ENCODE measurements at regions not wholly inside any gene's neighbourhood (a gene's known extent, or its start where the extent isn't known, plus 50 kb on each side); places are given as distances from the start of the nearest gene placed in this dataset.

DNA sequence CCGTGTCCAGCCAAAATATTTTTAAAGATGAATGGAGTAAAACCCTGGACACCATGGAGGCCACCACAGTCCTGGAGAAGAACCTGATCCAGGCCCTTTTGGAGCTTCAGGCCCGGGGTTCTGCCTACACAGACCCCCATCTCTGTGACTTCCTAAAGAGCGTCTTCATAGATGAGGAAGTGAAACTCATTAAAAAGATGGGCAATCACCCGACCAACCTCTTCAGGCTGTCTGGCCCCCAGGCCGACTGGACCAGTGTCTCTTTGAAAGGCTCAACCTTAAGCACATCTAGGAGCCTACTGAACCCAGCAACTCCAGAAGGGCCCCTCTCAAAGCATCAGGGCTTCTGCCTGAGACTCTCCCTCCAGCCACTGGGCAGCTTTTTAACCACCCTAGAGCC is 107.9 kb upstream of the FAM174B start:
- TF ChIP-seq, protein P1, sequence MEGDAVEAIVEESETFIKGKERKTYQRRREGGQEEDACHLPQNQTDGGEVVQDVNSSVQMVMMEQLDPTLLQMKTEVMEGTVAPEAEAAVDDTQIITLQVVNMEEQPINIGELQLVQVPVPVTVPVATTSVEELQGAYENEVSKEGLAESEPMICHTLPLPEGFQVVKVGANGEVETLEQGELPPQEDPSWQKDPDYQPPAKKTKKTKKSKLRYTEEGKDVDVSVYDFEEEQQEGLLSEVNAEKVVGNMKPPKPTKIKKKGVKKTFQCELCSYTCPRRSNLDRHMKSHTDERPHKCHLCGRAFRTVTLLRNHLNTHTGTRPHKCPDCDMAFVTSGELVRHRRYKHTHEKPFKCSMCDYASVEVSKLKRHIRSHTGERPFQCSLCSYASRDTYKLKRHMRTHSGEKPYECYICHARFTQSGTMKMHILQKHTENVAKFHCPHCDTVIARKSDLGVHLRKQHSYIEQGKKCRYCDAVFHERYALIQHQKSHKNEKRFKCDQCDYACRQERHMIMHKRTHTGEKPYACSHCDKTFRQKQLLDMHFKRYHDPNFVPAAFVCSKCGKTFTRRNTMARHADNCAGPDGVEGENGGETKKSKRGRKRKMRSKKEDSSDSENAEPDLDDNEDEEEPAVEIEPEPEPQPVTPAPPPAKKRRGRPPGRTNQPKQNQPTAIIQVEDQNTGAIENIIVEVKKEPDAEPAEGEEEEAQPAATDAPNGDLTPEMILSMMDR (IDR thresholded peaks at IDR 0.05; ENCODE audit: low read depth, low read length), result no peak
- TF ChIP-seq POLR2A (IDR thresholded peaks at IDR 0.05; ENCODE audit: extremely low read depth, insufficient read length) (no peak), MYC (IDR thresholded peaks at IDR 0.05; ENCODE audit: low read depth, low read length) (no peak)
